K562 (cell line): ENCODE measurements at regions not wholly inside any gene's neighbourhood (a gene's known extent, or its start where the extent isn't known, plus 50 kb on each side); places are given as distances from the start of the nearest gene placed in this dataset.

Experiments used
- ATAC-seq: fragments of 200-7000 bp; cut with Tn5 transposase; 3 replicates; pipeline ENCODE4 v1.9.1; 2020; ENCODE audit warnings: moderate library complexity
- BruUV-seq: library from RNA; stranded (reverse); fragments of 400-500 nt; replicated peaks from 2 replicates; lab custom pipeline; 2021; lab: Mats Ljungman, UMichigan
- CTCF ChIA-PET: fragments of 300-600 bp; formaldehyde crosslinking; extraction: SDS; loops from one replicate; lab custom pipeline; 2021; ENCODE audit warnings: low intra/inter-chr PET ratio; lab: Yijun Ruan, JAX
- POLR2A ChIA-PET: fragments of 300-600, 350-650 bp; sonication (Branson Sonifier 250); formaldehyde crosslinking; extraction: SDS; loops from one replicate; lab custom pipeline; 2021; ENCODE audit warnings: antibody characterized with exemption, inconsistent platforms; lab: Yijun Ruan, JAX
- DNase-seq, 4 experiments: peaks; one replicate each; pipeline versions ENCODE4 v3.0.0 to v3.0.0-alpha.2; 2011 to 2018; ENCODE audit warnings: low spot score in 3 of 4, mixed read lengths in 3 of 4; ENCODE audit errors: extremely low read depth in 1 of 4
- FAIRE-seq: peaks from 2 replicates; lab custom pipeline; 2011; peaks lifted over from hg19 to GRCh38; lab: Jason Lieb, UNC
- H2AFZ ChIP-seq: 2 replicates; pipeline ENCODE4 v1.6.0; 2011; ENCODE audit warnings: low read depth, low read length, control low read depth, inconsistent platforms
- H3K27ac ChIP-seq: fragments of 200-600 bp; 3 replicates; pipeline ENCODE4 v1.8.0; 2011; ENCODE audit warnings: low read depth, mild to moderate bottlenecking, control low read depth, inconsistent platforms, low read length, moderate library complexity, mixed read lengths; ENCODE audit errors: extremely low read depth
- H3K27me3 ChIP-seq, 2 experiments: fragments of 300-600 bp in 1 of 2; 2 replicates in 1 of 2; 3 replicates in 1 of 2; pipeline versions ENCODE4 v1.6.0 to v1.8.0; 2011; ENCODE audit warnings: inconsistent platforms in 2 of 2, low read length in 2 of 2, mild to moderate bottlenecking in 1 of 2, mixed read lengths in 1 of 2, moderate library complexity in 1 of 2; ENCODE audit not compliant: control insufficient read depth in 2 of 2, insufficient read depth in 2 of 2
- H3K36me3 ChIP-seq: fragments of 300-600 bp; 3 replicates; pipeline ENCODE4 v1.8.0; 2011; ENCODE audit warnings: mild to moderate bottlenecking, low read length, inconsistent platforms; ENCODE audit not compliant: control insufficient read depth, insufficient read depth
- H3K4me1 ChIP-seq, 2 experiments: fragments of 200-600 bp in 1 of 2; replicated peaks in 1 of 2; 2 replicates in 1 of 2; 3 replicates in 1 of 2; pipeline versions ENCODE4 v1.5.1 to v1.8.0; 2011; ENCODE audit warnings: inconsistent platforms in 2 of 2, low read length in 2 of 2, mild to moderate bottlenecking in 1 of 2, mixed read lengths in 1 of 2, moderate library complexity in 1 of 2; ENCODE audit not compliant: control insufficient read depth in 2 of 2, insufficient read depth in 2 of 2
- H3K4me2 ChIP-seq: 2 replicates; pipeline ENCODE4 v1.6.1; 2011; ENCODE audit warnings: low read length, control low read depth, inconsistent platforms, mixed read lengths; ENCODE audit not compliant: insufficient read depth
- H3K4me3 ChIP-seq: fragments of 200-600 bp; sonication (generic), shearing (Covaris generic); 2 replicates; pipeline ENCODE4 v1.5.1; 2016; ENCODE audit warnings: control low read depth, inconsistent platforms
- H3K79me2 ChIP-seq: fragments of 200-600 bp; 3 replicates; pipeline ENCODE4 v1.8.0; 2011; ENCODE audit warnings: low read length, inconsistent platforms; ENCODE audit not compliant: control insufficient read depth, insufficient read depth
- H3K9ac ChIP-seq, 2 experiments: 2 replicates each; pipeline versions ENCODE4 v1.6.0 to v1.6.1; 2011; ENCODE audit warnings: low read depth in 2 of 2, low read length in 2 of 2, control low read depth in 1 of 2, inconsistent platforms in 1 of 2, mild to moderate bottlenecking in 1 of 2, mixed read lengths in 1 of 2; ENCODE audit not compliant: insufficient read depth in 1 of 2
- H3K9me1 ChIP-seq: one replicate; pipeline ENCODE4 v1.6.0; 2011; ENCODE audit warnings: inconsistent platforms, mild to moderate bottlenecking, low read length, moderate library complexity; ENCODE audit not compliant: control insufficient read depth, insufficient read depth
- H3K9me3 ChIP-seq: replicated peaks from 2 replicates; pipeline ENCODE4 v1.5.1; 2011; ENCODE audit warnings: low read depth, low read length, inconsistent platforms; ENCODE audit not compliant: control insufficient read depth, insufficient read depth
- H4K20me1 ChIP-seq: replicated peaks from 2 replicates; pipeline ENCODE4 v1.6.1; 2011; ENCODE audit warnings: low read length, inconsistent platforms, mixed read lengths; ENCODE audit not compliant: control insufficient read depth, insufficient read depth
- BDP1 ChIP-seq: IDR thresholded peaks from 3 replicates; pipeline ENCODE4 v1.6.1; 2011; ENCODE audit not compliant: insufficient read length, insufficient read depth
- BRCA1 ChIP-seq, 2 experiments: fragments of 450-650 bp in 1 of 2; sonication (generic) in 1 of 2; formaldehyde crosslinking in 1 of 2; IDR thresholded peaks; 2 replicates each; pipeline versions ENCODE4 v1.5.0 to v1.6.1; 2017 to 2020; ENCODE audit warnings: mild to moderate bottlenecking in 1 of 2, missing genetic modification reagents in 1 of 2
- HOMEZ ChIP-seq: fragments of 250-450 bp; sonication (Bioruptor Pico); IDR thresholded peaks from 2 replicates; pipeline ENCODE4 v1.4.0; 2020; ENCODE audit warnings: mild to moderate bottlenecking, moderate library complexity
- KDM1A ChIP-seq, 2 experiments: fragments of 450-650 bp; IDR thresholded peaks; 2 replicates each; pipeline ENCODE4 v1.6.1; 2016; ENCODE audit warnings: mild to moderate bottlenecking in 2 of 2
- KLF1 ChIP-seq: fragments of 450-650 bp; IDR thresholded peaks from 2 replicates; pipeline ENCODE4 v1.6.1; 2016; ENCODE audit warnings: missing genetic modification characterization, missing compliant biosample characterization
- POLR2G ChIP-seq: fragments of 200-400 bp; formaldehyde crosslinking; IDR thresholded peaks from 2 replicates; pipeline ENCODE4 v1.6.1; 2017; ENCODE audit warnings: low read depth, mild to moderate bottlenecking, antibody characterized with exemption, low read length, moderate library complexity
- RBM17 ChIP-seq: fragments of 200-400 bp; formaldehyde crosslinking; IDR thresholded peaks from 2 replicates; pipeline ENCODE4 v1.6.1; 2017; ENCODE audit warnings: low read depth, mild to moderate bottlenecking, low read length, borderline replicate concordance
- SOX6 ChIP-seq: fragments of 450-650 bp; IDR thresholded peaks from 2 replicates; pipeline ENCODE4 v1.6.1; 2014; ENCODE audit warnings: mild to moderate bottlenecking
- TBP ChIP-seq: optimal IDR thresholded peaks from 2 replicates; pipeline ENCODE3; 2011; ENCODE audit warnings: low read depth, low read length, improper control_type of control experiment
- TEAD4 ChIP-seq, 2 experiments: sonication (generic) in 1 of 2; formaldehyde crosslinking in 1 of 2; IDR thresholded peaks; 2 replicates each; pipeline versions ENCODE4 v1.6.1 to v1.8.0; 2012 to 2022; ENCODE audit warnings: borderline replicate concordance in 1 of 2, inconsistent platforms in 1 of 2, low read length in 1 of 2, mild to moderate bottlenecking in 1 of 2, missing genetic modification reagents in 1 of 2
- ZNF23 ChIP-seq: fragments of 250-450 bp; sonication (Bioruptor Pico); IDR thresholded peaks from 2 replicates; pipeline ENCODE4 v1.4.0; 2020; ENCODE audit warnings: mild to moderate bottlenecking
- ZNF384 ChIP-seq: IDR thresholded peaks from 2 replicates; pipeline ENCODE4 v1.6.1; 2012; ENCODE audit warnings: low read depth, low read length, improper control_type of control experiment
- ZNF584 ChIP-seq: fragments of 200-800 bp; sonication (Bioruptor generic); IDR thresholded peaks from 2 replicates; pipeline ENCODE4 v1.6.1; 2016; ENCODE audit warnings: low read depth, mild to moderate bottlenecking, missing genetic modification characterization, missing compliant biosample characterization
- WGBS: fragments of 100-300 bp; shearing (Covaris generic); methylation state at CpG from one replicate; pipeline ENCODE4 v1.1.6; 2016; ENCODE audit warnings: low coverage, mixed read lengths; ENCODE audit not compliant: insufficient coverage; ENCODE audit errors: missing lambda C conversion rate; 5-methylcytosine and 5-hydroxymethylcytosine counted together
- in situ Hi-C: fragments of 300-500 bp; cut with MboI; formaldehyde crosslinking; loops from 4 replicates; pipeline ENCODE4 v1.15.0; 2018; ENCODE audit warnings: inconsistent platforms, mixed read lengths
- intact Hi-C: fragments of 100-400 bp; cut with micrococcal nuclease; formaldehyde crosslinking; loops from 2 replicates; pipeline ENCODE4 v1.14.2; 2022
- TF ChIP-seq, protein P1 (sequence below): fragments of 250-450 bp; sonication (Bioruptor Pico); IDR thresholded peaks from 2 replicates; pipeline ENCODE4 v1.5.0; 2021

- H3K79me2 ChIP-seq, result no peaks in the 10 kb centered on the region
- no peak overlapping the region for H3K4me2 ChIP-seq
- CTCF ChIA-PET, result no interaction called here
- BruUV-seq, result no TSS peak
- DNase-seq, result no peak
- H3K36me3 ChIP-seq, result no peaks in the 10 kb centered on the region
- no peak for FAIRE-seq
- POLR2A ChIA-PET, result no interaction called here
- in situ Hi-C loops (no loop called here), intact Hi-C loops (no loop called here)
- ATAC-seq, result no peak
- no peaks in the 10 kb centered on the region for H3K9me1 ChIP-seq
- H3K4me3 ChIP-seq, result no peak overlapping the region
- H3K27me3 ChIP-seq, result no peaks in the 10 kb centered on the region
- H3K4me1 ChIP-seq, result no peaks in the 10 kb centered on the region
- H2AFZ ChIP-seq, result no peak overlapping the region
- H3K9ac ChIP-seq, result no peak overlapping the region
- H4K20me1 ChIP-seq, result no peaks in the 10 kb centered on the region
- no peak for TF ChIP-seq SOX6
- no peak for TF ChIP-seq RBM17
- TF ChIP-seq HOMEZ (CRISPR knock-in tag), result no peak
- TF ChIP-seq KLF1, result no peak
- TF ChIP-seq TBP, result no peak
- TF ChIP-seq ZNF384, result no peak
- TF ChIP-seq BDP1, result no peak
- no peak for TF ChIP-seq POLR2G
- TF ChIP-seq KDM1A (IDR thresholded peaks at IDR 0.05), result no peak
- TF ChIP-seq TEAD4 (IDR thresholded peaks at IDR 0.05; ENCODE audit: low read length), result no peak
- TF ChIP-seq TEAD4 (CRISPR knock-in tag; IDR thresholded peaks at IDR 0.05; ENCODE audit: borderline replicate concordance), result no peak
- TF ChIP-seq BRCA1 (IDR thresholded peaks at IDR 0.05), result no peak
- no peak for TF ChIP-seq BRCA1 (CRISPR knock-in tag; IDR thresholded peaks at IDR 0.05)
- TF ChIP-seq ZNF584 (CRISPR knock-in tag), result no peak
- TF ChIP-seq ZNF23 (CRISPR knock-in tag), result no peak
- TF ChIP-seq, protein P1, sequence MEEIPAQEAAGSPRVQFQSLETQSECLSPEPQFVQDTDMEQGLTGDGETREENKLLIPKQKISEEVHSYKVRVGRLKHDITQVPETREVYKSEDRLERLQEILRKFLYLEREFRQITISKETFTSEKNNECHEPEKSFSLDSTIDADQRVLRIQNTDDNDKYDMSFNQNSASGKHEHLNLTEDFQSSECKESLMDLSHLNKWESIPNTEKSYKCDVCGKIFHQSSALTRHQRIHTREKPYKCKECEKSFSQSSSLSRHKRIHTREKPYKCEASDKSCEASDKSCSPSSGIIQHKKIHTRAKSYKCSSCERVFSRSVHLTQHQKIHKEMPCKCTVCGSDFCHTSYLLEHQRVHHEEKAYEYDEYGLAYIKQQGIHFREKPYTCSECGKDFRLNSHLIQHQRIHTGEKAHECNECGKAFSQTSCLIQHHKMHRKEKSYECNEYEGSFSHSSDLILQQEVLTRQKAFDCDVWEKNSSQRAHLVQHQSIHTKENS (CRISPR knock-in tag), result no peak
- no peak overlapping the region for H3K27ac ChIP-seq
- H3K9me3 ChIP-seq, result no peaks in the 10 kb centered on the region
- 0% methylated on average over 6 of the region's 6 CpGs for WGBS
Measured at GRCh38 chr20:54368570-54368969, 106.8 kb upstream of the DOK5 start.
